ENCODE measurements at regions not wholly inside any gene's neighbourhood (a gene's known extent, or its start where the extent isn't known, plus 50 kb on each side); places are given as distances from the start of the nearest gene placed in this dataset.
A peak's percentile ranks its signal among the peaks of the same experiment; 100 is the strongest.

- WGBS (ENCODE audit: low lambda C conversion rate), result 7% methylated on average over 5 of the region's 5 CpGs
- POLR2A ChIA-PET, result no interaction called here
- in situ Hi-C loops (cut with HindIII; ENCODE audit: extremely low pct_ligation_motif_present, low pct_unique_long_range_greater_than_20kb), result loop anchor here (10.0 kb wide), 1 partner anchor 225 kb away; no protein-coding TSS in a partner anchor
Measured at GRCh38 chr6:135759831-135760230, 91.7 kb upstream of the PDE7B start.

More at GRCh38 chr6:135759831-135760230, 91.7 kb upstream of the PDE7B start:
- no peaks in the 10 kb centered on the region for H3K4me1 ChIP-seq (ENCODE audit: insufficient read depth, low read length)
- no TSS peak for BruUV-seq (replicated peaks)
- TF ChIP-seq TBX2 (CRISPR knock-in tag; IDR thresholded peaks at IDR 0.05; ENCODE audit: borderline replicate concordance) (no peak), NFYB (CRISPR knock-in tag; IDR thresholded peaks at IDR 0.05) (no peak), ZNF18 (CRISPR knock-in tag; IDR thresholded peaks at IDR 0.05; ENCODE audit: insufficient replicate concordance) (no peak), RAD21 (CRISPR knock-in tag; IDR thresholded peaks at IDR 0.05) (0 out of 2 replicates have a peak, but pooled peaks have one; percentile 15), KMT2B (CRISPR knock-in tag; IDR thresholded peaks at IDR 0.05) (no peak), SMC3 (IDR thresholded peaks at IDR 0.05; ENCODE audit: low read length) (peak; percentile 27; the same call in 1 of the 2 replicates), CTCF (CRISPR knock-in tag; IDR thresholded peaks at IDR 0.05) (peak; percentile 47), RFX3 (CRISPR knock-in tag; IDR thresholded peaks at IDR 0.05) (no peak), PHF5A (CRISPR knock-in tag; IDR thresholded peaks at IDR 0.05; ENCODE audit: low read depth, unreplicated experiment) (no peak), HHEX (CRISPR knock-in tag; IDR thresholded peaks at IDR 0.05) (no peak), ZNF788 (CRISPR knock-in tag; IDR thresholded peaks at IDR 0.05; ENCODE audit: borderline replicate concordance) (no peak), STAG1 (CRISPR knock-in tag; IDR thresholded peaks at IDR 0.05) (peak; percentile 58), REST (IDR thresholded peaks at IDR 0.05; ENCODE audit: borderline replicate concordance in 1 of 2, low read depth in 1 of 2, low read length in 2 of 2) (no peak)
- no peak overlapping the region for H3K4me3 ChIP-seq (replicated peaks in 1 of 3; ENCODE audit: insufficient read depth in 1 of 3, low read depth in 2 of 3, low read length in 3 of 3)
- H4K20me1 ChIP-seq (ENCODE audit: insufficient read depth, low read length), result no peaks in the 10 kb centered on the region
- no peaks in the 10 kb centered on the region for H3K36me3 ChIP-seq (replicated peaks in 1 of 2; ENCODE audit: control insufficient read depth in 1 of 2, insufficient read depth in 2 of 2, low read length in 2 of 2)
- H3K27me3 ChIP-seq (ENCODE audit: control insufficient read depth in 1 of 2, insufficient read depth in 2 of 2, low read length in 2 of 2), result no peaks in the 10 kb centered on the region
- CTCF ChIA-PET (ENCODE audit: low intra/inter-chr PET ratio, low total read pairs), result interaction anchor here (1.1 kb wide), 1 partner anchor 308 kb away, joined by 4 read pairs; no protein-coding TSS in a partner anchor
- no peaks in the 10 kb centered on the region for H3K79me2 ChIP-seq (ENCODE audit: insufficient read depth, low read length)
- H3K4me2 ChIP-seq (ENCODE audit: low read depth, low read length), result no peak overlapping the region
- ATAC-seq (peak; percentile 83), DNase-seq (ENCODE audit: low spot score) (peak; percentile 24), FAIRE-seq (peak; percentile 62)
- H3K27ac ChIP-seq (ENCODE audit: extremely low read length, insufficient read depth, low read length), result no peak overlapping the region
- no peak overlapping the region for H3K9ac ChIP-seq (ENCODE audit: insufficient read depth, low read depth, low read length)
- H3K9me3 ChIP-seq (ENCODE audit: low read length), result peaks cover 5% of the 10 kb centered on the region; the same call in 1 of the 2 replicates
- intact Hi-C loops (cut with micrococcal nuclease; ENCODE audit: unreplicated experiment), result loop anchor here (1.0 to 5.0 kb wide), 3 partner anchors 224 to 466 kb away; no protein-coding TSS in a partner anchor
- no peak overlapping the region for H2AFZ ChIP-seq (ENCODE audit: low read length)

Data from HepG2 (cell line).